Spleen (tissue), 7 donors: ENCODE measurements at regions not wholly inside any gene's neighbourhood (a gene's known extent, or its start where the extent isn't known, plus 50 kb on each side); places are given as distances from the start of the nearest gene placed in this dataset.

Experiments used
- CTCF ChIP-seq, 11 experiments: fragments of 200-600 bp in 7 of 11; fragments of 450-650 bp in 4 of 11; sonication (generic) in 4 of 11; IDR thresholded peaks in 8 of 11; conservative IDR thresholded peaks in 3 of 11; 1 replicate in 7 of 11; 2 replicates in 4 of 11; pipeline versions ENCODE4 v1.4.0 to v1.8.0; 2016 to 2021; ENCODE audit warnings: antibody characterized with exemption in 11 of 11, inconsistent platforms in 4 of 11, mild to moderate bottlenecking in 1 of 11
- POLR2A ChIP-seq, 3 donors: fragments of 450-650 bp; IDR thresholded peaks; one replicate each; pipeline ENCODE4 v1.5.1; 2017; ENCODE audit warnings: antibody characterized with exemption in 3 of 3, mild to moderate bottlenecking in 1 of 3
- donor health status: DM: no; HTN: no; CAD: no; lungs with moderate emphysema.
- donor health status: DM: no; HTN: no; CAD: no.
- donor health status: DM: no; HTN: no; CAD: no.

- TF ChIP-seq CTCF (IDR thresholded peaks at IDR 0.05 in 8 of 11, conservative IDR thresholded peaks at IDR 0.05 in 3 of 11) (no peak), POLR2A (IDR thresholded peaks at IDR 0.05) (no peak)
Observed at GRCh38 chr2:53253244-53253643, 514.4 kb upstream of the CHAC2 start.
